Kidney epithelial cell (primary cell): ENCODE measurements at regions not wholly inside any gene's neighbourhood (a gene's known extent, or its start where the extent isn't known, plus 50 kb on each side); places are given as distances from the start of the nearest gene placed in this dataset.

ENCODE experiments used
- DNase-seq: peaks from one replicate; pipeline ENCODE4 v3.0.0-alpha.2; 2010; ENCODE audit warnings: low read depth
- H3K27me3 ChIP-seq: 2 replicates; pipeline ENCODE4 v1.6.0; 2011; ENCODE audit warnings: low read length; ENCODE audit not compliant: control insufficient read depth, insufficient read depth
- H3K36me3 ChIP-seq: 2 replicates; pipeline ENCODE4 v1.5.1; 2011; ENCODE audit warnings: low read length; ENCODE audit not compliant: control insufficient read depth, insufficient read depth
- H3K4me3 ChIP-seq: 2 replicates; pipeline ENCODE4 v1.5.1; 2011; ENCODE audit warnings: low read depth, mild to moderate bottlenecking, control low read depth, low read length
- TF ChIP-seq, protein P1 (sequence below): IDR thresholded peaks from 2 replicates; pipeline ENCODE4 v1.5.1; 2011; ENCODE audit warnings: mild to moderate bottlenecking, moderate library complexity, low read length, control low read depth, inconsistent platforms; ENCODE audit not compliant: insufficient read depth, poor library complexity, severe bottlenecking

- no peak for DNase-seq
These were observed 185.6 kb downstream of the BMP7 start for GRCh38 chr20:57080796-57081195.

DNA sequence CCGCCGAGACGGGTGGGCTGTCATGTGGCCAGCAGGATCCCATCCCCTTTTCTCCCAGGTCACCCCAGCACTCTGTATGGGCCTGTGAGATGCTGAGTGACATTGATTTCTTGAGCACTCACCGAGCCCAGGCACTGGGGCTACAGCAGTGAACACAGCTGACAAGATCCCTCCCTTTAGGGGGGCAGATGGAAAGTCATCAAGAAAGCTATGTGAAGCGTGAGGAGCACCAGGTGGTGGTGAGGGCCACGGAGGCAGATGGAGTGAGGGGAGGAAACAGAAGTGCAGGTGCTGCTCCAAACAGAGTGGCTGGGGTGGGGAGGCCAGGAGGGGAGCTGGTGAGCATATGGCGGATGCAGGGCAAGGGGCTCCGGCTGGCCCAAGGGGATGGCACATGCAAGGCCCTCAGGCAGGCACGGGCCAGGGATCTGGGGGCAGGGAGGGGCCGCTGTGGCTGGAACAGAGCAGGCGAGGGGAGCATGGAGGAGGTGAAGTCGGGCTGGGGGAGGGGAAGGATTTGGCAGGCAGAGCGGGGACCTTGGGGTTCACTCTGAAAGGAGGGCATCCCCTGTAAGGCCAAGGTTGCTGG is 184.0 kb downstream of the BMP7 start:
- no peaks in the 10 kb centered on the region for H3K36me3 ChIP-seq
- DNase-seq = no peak
- no peaks in the 10 kb centered on the region for H3K27me3 ChIP-seq
- no peak overlapping the region for H3K4me3 ChIP-seq
- TF ChIP-seq, protein P1, sequence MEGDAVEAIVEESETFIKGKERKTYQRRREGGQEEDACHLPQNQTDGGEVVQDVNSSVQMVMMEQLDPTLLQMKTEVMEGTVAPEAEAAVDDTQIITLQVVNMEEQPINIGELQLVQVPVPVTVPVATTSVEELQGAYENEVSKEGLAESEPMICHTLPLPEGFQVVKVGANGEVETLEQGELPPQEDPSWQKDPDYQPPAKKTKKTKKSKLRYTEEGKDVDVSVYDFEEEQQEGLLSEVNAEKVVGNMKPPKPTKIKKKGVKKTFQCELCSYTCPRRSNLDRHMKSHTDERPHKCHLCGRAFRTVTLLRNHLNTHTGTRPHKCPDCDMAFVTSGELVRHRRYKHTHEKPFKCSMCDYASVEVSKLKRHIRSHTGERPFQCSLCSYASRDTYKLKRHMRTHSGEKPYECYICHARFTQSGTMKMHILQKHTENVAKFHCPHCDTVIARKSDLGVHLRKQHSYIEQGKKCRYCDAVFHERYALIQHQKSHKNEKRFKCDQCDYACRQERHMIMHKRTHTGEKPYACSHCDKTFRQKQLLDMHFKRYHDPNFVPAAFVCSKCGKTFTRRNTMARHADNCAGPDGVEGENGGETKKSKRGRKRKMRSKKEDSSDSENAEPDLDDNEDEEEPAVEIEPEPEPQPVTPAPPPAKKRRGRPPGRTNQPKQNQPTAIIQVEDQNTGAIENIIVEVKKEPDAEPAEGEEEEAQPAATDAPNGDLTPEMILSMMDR = no peak

More at GRCh38 chr20:57080796-57081195, 185.6 kb downstream of the BMP7 start:
- TF ChIP-seq, protein P1 = no peak
- no peaks in the 10 kb centered on the region for H3K36me3 ChIP-seq
- H3K27me3 ChIP-seq = no peaks in the 10 kb centered on the region
- no peak overlapping the region for H3K4me3 ChIP-seq

- TF ChIP-seq, protein P1 = no peak
- no peaks in the 10 kb centered on the region for H3K36me3 ChIP-seq
- H3K4me3 ChIP-seq = no peak overlapping the region
- H3K27me3 ChIP-seq = no peaks in the 10 kb centered on the region
- no peak for DNase-seq
These were observed 183.4 kb downstream of the BMP7 start for GRCh38 chr20:57083072-57083471.

DNA sequence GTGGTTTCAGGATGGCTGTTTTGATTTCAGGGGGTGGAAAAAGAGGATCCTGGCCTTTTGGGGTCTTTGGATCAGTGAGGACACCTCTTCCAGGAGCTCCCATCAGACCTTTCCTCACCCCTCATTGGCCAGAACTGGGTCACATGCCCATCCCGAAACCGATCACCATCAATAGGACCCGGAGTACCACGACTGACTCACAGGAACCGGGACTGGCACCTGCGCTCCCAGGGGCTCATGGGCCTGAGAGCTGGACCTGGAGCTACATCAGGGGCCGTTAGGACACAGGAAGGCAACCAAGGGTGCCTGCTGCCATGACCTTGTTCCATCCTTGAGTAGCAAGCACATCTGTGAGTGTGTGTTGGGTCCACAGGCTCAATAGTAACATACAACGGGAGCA is 180.4 kb downstream of the BMP7 start:
- Histone ChIP-seq H3K36me3 (no peaks in the 10 kb centered on the region), H3K4me3 (no peak overlapping the region), H3K27me3 (no peaks in the 10 kb centered on the region)
- TF ChIP-seq, protein P1 = no peak
- no peak for DNase-seq

GRCh38 chr20:57087102-57087501 is 179.3 kb downstream of the BMP7 start:
- no peak overlapping the region for H3K4me3 ChIP-seq
- H3K27me3 ChIP-seq = peaks cover 2% of the 10 kb centered on the region
- DNase-seq = no peak
- no peaks in the 10 kb centered on the region for H3K36me3 ChIP-seq
- TF ChIP-seq, protein P1 = no peak

GRCh38 chr20:57087705-57088104 is 178.7 kb downstream of the BMP7 start:
- Histone ChIP-seq H3K4me3 (no peak overlapping the region), H3K36me3 (no peaks in the 10 kb centered on the region), H3K27me3 (peaks cover 7% of the 10 kb centered on the region)
- TF ChIP-seq, protein P1 = no peak
- DNase-seq = no peak
